C4-2B (cell line): ENCODE measurements at regions not wholly inside any gene's neighbourhood (a gene's known extent, or its start where the extent isn't known, plus 50 kb on each side); places are given as distances from the start of the nearest gene placed in this dataset.

Source experiments
- ZFX ChIP-seq: fragments of 450-650 bp; IDR thresholded peaks from 2 replicates; pipeline ENCODE4 v1.6.1; 2017
- TF ChIP-seq, protein P1 (sequence below): fragments of 450-650 bp; conservative IDR thresholded peaks from 2 replicates; pipeline ENCODE4 v1.5.1; 2017; ENCODE audit warnings: mild to moderate bottlenecking

DNA sequence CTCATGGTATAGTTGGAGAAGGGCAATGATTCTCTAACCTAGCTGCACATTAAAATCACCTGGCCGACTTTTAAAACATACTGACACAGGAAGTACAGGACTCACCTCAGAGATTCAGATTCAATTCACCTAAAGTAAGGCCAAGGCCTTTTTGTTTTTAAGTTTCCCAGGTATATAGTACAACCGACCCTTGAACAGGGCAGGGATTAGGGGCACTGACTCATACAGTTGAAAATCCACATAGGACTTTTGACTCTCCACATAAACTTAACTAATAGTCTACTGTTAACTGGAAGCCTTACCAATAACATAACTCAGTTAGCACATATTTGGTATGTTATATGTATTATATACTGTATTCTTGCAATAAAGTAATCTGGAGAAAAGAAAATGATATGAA, 129.5 kb upstream of the ABI3BP start:
- TF ChIP-seq, protein P1, sequence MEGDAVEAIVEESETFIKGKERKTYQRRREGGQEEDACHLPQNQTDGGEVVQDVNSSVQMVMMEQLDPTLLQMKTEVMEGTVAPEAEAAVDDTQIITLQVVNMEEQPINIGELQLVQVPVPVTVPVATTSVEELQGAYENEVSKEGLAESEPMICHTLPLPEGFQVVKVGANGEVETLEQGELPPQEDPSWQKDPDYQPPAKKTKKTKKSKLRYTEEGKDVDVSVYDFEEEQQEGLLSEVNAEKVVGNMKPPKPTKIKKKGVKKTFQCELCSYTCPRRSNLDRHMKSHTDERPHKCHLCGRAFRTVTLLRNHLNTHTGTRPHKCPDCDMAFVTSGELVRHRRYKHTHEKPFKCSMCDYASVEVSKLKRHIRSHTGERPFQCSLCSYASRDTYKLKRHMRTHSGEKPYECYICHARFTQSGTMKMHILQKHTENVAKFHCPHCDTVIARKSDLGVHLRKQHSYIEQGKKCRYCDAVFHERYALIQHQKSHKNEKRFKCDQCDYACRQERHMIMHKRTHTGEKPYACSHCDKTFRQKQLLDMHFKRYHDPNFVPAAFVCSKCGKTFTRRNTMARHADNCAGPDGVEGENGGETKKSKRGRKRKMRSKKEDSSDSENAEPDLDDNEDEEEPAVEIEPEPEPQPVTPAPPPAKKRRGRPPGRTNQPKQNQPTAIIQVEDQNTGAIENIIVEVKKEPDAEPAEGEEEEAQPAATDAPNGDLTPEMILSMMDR: no peak
- no peak for TF ChIP-seq ZFX
